GM18519 (cell line): ENCODE measurements at regions not wholly inside any gene's neighbourhood (a gene's known extent, or its start where the extent isn't known, plus 50 kb on each side); places are given as distances from the start of the nearest gene placed in this dataset.
"Not testable (repeated sequence)": the region's sequence is repeated elsewhere in the genome, so short reads cannot be mapped to it uniquely, and the experiment has no call there.

Source experiments
- ATAC-seq: cut with Tn5 transposase; IDR thresholded peaks from one replicate; pipeline ENCODE4 v1.9.1; 2021; ENCODE audit warnings: mild to moderate bottlenecking, moderate library complexity; ENCODE audit not compliant: unreplicated experiment, low FRiP score

- no peak for ATAC-seq
Measured at GRCh38 chr3:127520993-127521392, 69.5 kb downstream of the TPRA1 start.

GRCh38 chr3:127518456-127519081 lies 72.0 kb downstream of the TPRA1 start:
- no peak for ATAC-seq

GRCh38 chr3:127512256-127512655 lies 78.3 kb downstream of the TPRA1 start:
- ATAC-seq: no peak

GRCh38 chr3:127501177-127501576 lies 89.4 kb downstream of the TPRA1 start:
- ATAC-seq: no peak

GRCh38 chr3:127497676-127498075 lies 92.9 kb downstream of the TPRA1 start:
- ATAC-seq: no peak

GRCh38 chr3:127497166-127497565 lies 93.4 kb downstream of the TPRA1 start:
- ATAC-seq: no peak

- no peak for ATAC-seq
Measured at GRCh38 chr3:127495821-127496655, 94.5 kb downstream of the TPRA1 start.

- no peak for ATAC-seq
Measured at GRCh38 chr3:127493924-127494646, 96.4 kb downstream of the TPRA1 start.

- no peak for ATAC-seq
Measured at GRCh38 chr3:127492426-127492825, 98.1 kb downstream of the TPRA1 start.

- ATAC-seq: no peak
Measured at GRCh38 chr3:127491909-127492308, 98.6 kb downstream of the TPRA1 start.

GRCh38 chr3:127491323-127491722 lies 99.2 kb downstream of the TPRA1 start:
- ATAC-seq: no peak

- not testable (repeated sequence) for ATAC-seq
Measured at GRCh38 chr3:127491024-127491305, 99.6 kb downstream of the TPRA1 start.

- ATAC-seq: no peak
Measured at GRCh38 chr3:127490271-127491023, 100.1 kb downstream of the TPRA1 start.

- ATAC-seq: no peak
Measured at GRCh38 chr3:127489357-127489756, 101.2 kb downstream of the TPRA1 start.

GRCh38 chr3:127488740-127489139 lies 101.8 kb downstream of the TPRA1 start:
- no peak for ATAC-seq

GRCh38 chr3:127488141-127488672 lies 102.3 kb downstream of the TPRA1 start:
- no peak for ATAC-seq

- no peak for ATAC-seq
Measured at GRCh38 chr3:127487196-127487595, 103.3 kb downstream of the TPRA1 start.

GRCh38 chr3:127486321-127486944 lies 104.1 kb downstream of the TPRA1 start:
- no peak for ATAC-seq

- no peak for ATAC-seq
Measured at GRCh38 chr3:127485396-127486170, 105.0 kb downstream of the TPRA1 start.
